ENCODE measurements at regions not wholly inside any gene's neighbourhood (a gene's known extent, or its start where the extent isn't known, plus 50 kb on each side); places are given as distances from the start of the nearest gene placed in this dataset.
A peak's percentile ranks its signal among the peaks of the same experiment; 100 is the strongest.

- no peaks in the 10 kb centered on the region for H3K36me3 ChIP-seq
- WGBS, 2 donors (ENCODE audit: low coverage in 1 of 2) = 50 to 77% methylated on average over 1 of the region's 1 CpG
Observed at GRCh38 chr4:17120761-17121160, 222.3 kb upstream of the LDB2 start.

GRCh38 chr4:17117746-17118145 is 219.3 kb upstream of the LDB2 start:
- H3K27ac ChIP-seq = no peak overlapping the region
- H3K4me1 ChIP-seq = no peaks in the 10 kb centered on the region
- intact Hi-C loops (cut with DNase I; ENCODE audit: low total_unique reads) = loop anchor here (1.0 kb wide), 1 partner anchor 23 kb away; no protein-coding TSS in a partner anchor
- WGBS, 2 donors (ENCODE audit: low coverage in 1 of 2) = 87 to 93% methylated on average over 4 of the region's 4 CpGs
- no peaks in the 10 kb centered on the region for H3K9me3 ChIP-seq
- DNase-seq = no peak
- no peak overlapping the region for H3K4me3 ChIP-seq
- H3K27me3 ChIP-seq = no peaks in the 10 kb centered on the region
- TF ChIP-seq EP300 (IDR thresholded peaks at IDR 0.05; ENCODE audit: low read depth) (no peak), POLR2AphosphoS5 (IDR thresholded peaks at IDR 0.05) (no peak)
- H3K36me3 ChIP-seq = no peaks in the 10 kb centered on the region
- in situ Hi-C loops (cut with MboI; ENCODE audit: low pct_ligation_motif_present in 1 of 4, low pct_unique_long_range_greater_than_20kb in 1 of 4, low sequenced_read_pairs in 3 of 4) = no loop called here

More at GRCh38 chr4:17120761-17121160, 222.3 kb upstream of the LDB2 start:
- TF ChIP-seq EP300 (IDR thresholded peaks at IDR 0.05; ENCODE audit: low read depth) (no peak), CTCF (IDR thresholded peaks at IDR 0.05) (no peak), POLR2A (IDR thresholded peaks at IDR 0.05) (no peak), POLR2AphosphoS5 (IDR thresholded peaks at IDR 0.05) (no peak)
- no peak overlapping the region for H3K4me3 ChIP-seq
- no peak overlapping the region for H3K27ac ChIP-seq
- H3K9me3 ChIP-seq = no peaks in the 10 kb centered on the region
- in situ Hi-C loops (cut with MboI; ENCODE audit: low pct_ligation_motif_present in 1 of 4, low pct_unique_long_range_greater_than_20kb in 1 of 4, low sequenced_read_pairs in 3 of 4) (no loop called here), intact Hi-C loops (cut with DNase I; ENCODE audit: low total_unique reads) (no loop called here)
- DNase-seq = no peak
- H3K27me3 ChIP-seq = no peaks in the 10 kb centered on the region
- no peaks in the 10 kb centered on the region for H3K4me1 ChIP-seq

- 48 to 85% methylated on average over 2 to 5 of the region's 5 CpGs for WGBS, 2 donors (ENCODE audit: low coverage in 1 of 2)
- in situ Hi-C loops (cut with MboI; ENCODE audit: low pct_ligation_motif_present in 1 of 4, low pct_unique_long_range_greater_than_20kb in 1 of 4, low sequenced_read_pairs in 3 of 4) = no loop called here
- no peak for DNase-seq
- intact Hi-C loops (cut with DNase I; ENCODE audit: low total_unique reads) = no loop called here
- Histone ChIP-seq H3K4me3 (no peak overlapping the region), H3K27me3 (no peaks in the 10 kb centered on the region), H3K27ac (no peak overlapping the region), H3K36me3 (no peaks in the 10 kb centered on the region), H3K4me1 (no peaks in the 10 kb centered on the region), H3K9me3 (no peaks in the 10 kb centered on the region)
- TF ChIP-seq POLR2A (IDR thresholded peaks at IDR 0.05) (no peak), EP300 (IDR thresholded peaks at IDR 0.05; ENCODE audit: low read depth) (no peak), POLR2AphosphoS5 (IDR thresholded peaks at IDR 0.05) (no peak), CTCF (IDR thresholded peaks at IDR 0.05) (no peak)
Observed at GRCh38 chr4:17115583-17115982, 217.1 kb upstream of the LDB2 start.

GRCh38 chr4:17112292-17112659 is 213.8 kb upstream of the LDB2 start:
- Histone ChIP-seq H3K4me3 (no peak overlapping the region), H3K27ac (no peak overlapping the region), H3K4me1 (no peaks in the 10 kb centered on the region), H3K36me3 (no peaks in the 10 kb centered on the region), H3K27me3 (no peaks in the 10 kb centered on the region), H3K9me3 (no peaks in the 10 kb centered on the region)
- intact Hi-C loops (cut with DNase I; ENCODE audit: low total_unique reads) = no loop called here
- DNase-seq = no peak
- 46 to 54% methylated on average over 2 to 4 of the region's 4 CpGs for WGBS, 2 donors (ENCODE audit: low coverage in 1 of 2)
- in situ Hi-C loops (cut with MboI; ENCODE audit: low pct_ligation_motif_present in 1 of 4, low pct_unique_long_range_greater_than_20kb in 1 of 4, low sequenced_read_pairs in 3 of 4) = no loop called here
- no peak for TF ChIP-seq EP300 (IDR thresholded peaks at IDR 0.05; ENCODE audit: low read depth)
- peak in 1 of 5 experiments; percentile 19 for TF ChIP-seq CTCF (IDR thresholded peaks at IDR 0.05)
- no peak for TF ChIP-seq POLR2AphosphoS5 (IDR thresholded peaks at IDR 0.05)

GRCh38 chr4:17109126-17109525 is 210.7 kb upstream of the LDB2 start:
- Histone ChIP-seq H3K4me3 (no peak overlapping the region), H3K9me3 (no peaks in the 10 kb centered on the region), H3K27ac (no peak overlapping the region), H3K27me3 (no peaks in the 10 kb centered on the region), H3K36me3 (no peaks in the 10 kb centered on the region), H3K4me1 (no peaks in the 10 kb centered on the region)
- in situ Hi-C loops (cut with MboI; ENCODE audit: low pct_ligation_motif_present in 1 of 4, low pct_unique_long_range_greater_than_20kb in 1 of 4, low sequenced_read_pairs in 3 of 4) = no loop called here
- TF ChIP-seq POLR2A (IDR thresholded peaks at IDR 0.05) = no peak
- intact Hi-C loops (cut with DNase I; ENCODE audit: low total_unique reads) = loop anchor here (5.0 kb wide), 1 partner anchor 1802 kb away; no protein-coding TSS in a partner anchor
- WGBS, 2 donors (ENCODE audit: low coverage in 1 of 2) = 79 to 84% methylated on average over 2 of the region's 2 CpGs
- no peak for DNase-seq
